G401.6 (cell line): ENCODE measurements at regions not wholly inside any gene's neighbourhood (a gene's known extent, or its start where the extent isn't known, plus 50 kb on each side); places are given as distances from the start of the nearest gene placed in this dataset.

Experiments used
- FAIRE-seq: peaks from 2 replicates; lab custom pipeline; 2012; peaks lifted over from hg19 to GRCh38; lab: Jason Lieb, UNC

DNA sequence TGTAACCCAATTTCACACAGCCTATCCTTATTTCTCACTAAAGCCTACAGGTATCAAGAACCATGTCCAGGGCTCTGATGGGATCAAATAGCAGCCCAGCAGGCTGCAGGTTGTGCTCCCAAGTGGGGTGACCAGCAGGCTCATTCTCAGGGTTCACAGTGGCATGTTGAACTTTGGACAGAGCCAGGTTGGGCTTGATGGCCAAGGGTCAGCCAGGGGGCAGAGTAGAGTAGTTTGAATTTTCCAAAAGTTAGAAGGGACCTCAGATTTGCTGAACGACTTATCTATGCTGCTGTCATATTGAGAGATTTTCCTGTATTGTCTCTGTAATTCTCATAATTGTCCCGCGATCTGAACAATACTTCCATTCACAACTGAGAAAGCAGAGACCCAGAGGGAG lies 310.8 kb upstream of the BOD1L1 start:
- FAIRE-seq, result no peak

DNA sequence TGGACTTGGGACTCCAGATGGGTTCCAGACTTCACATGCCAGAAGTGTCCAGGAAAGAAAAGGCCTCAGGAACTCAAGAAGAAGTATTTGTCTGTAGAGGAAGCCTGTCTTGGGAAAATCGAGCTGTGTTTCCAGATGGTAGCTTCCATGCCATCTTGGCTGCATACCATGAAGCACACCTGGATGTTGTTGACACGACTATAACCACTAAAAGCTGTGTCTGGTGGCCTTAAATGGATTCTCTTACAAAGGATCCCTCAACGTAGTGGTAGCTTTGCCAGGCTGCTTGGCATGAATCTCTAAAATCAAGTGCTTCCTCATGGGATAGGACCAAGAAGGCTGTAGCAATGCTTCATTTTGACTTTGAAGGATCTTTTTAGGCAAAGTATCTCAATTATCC lies 313.4 kb upstream of the BOD1L1 start:
- FAIRE-seq, result no peak

DNA sequence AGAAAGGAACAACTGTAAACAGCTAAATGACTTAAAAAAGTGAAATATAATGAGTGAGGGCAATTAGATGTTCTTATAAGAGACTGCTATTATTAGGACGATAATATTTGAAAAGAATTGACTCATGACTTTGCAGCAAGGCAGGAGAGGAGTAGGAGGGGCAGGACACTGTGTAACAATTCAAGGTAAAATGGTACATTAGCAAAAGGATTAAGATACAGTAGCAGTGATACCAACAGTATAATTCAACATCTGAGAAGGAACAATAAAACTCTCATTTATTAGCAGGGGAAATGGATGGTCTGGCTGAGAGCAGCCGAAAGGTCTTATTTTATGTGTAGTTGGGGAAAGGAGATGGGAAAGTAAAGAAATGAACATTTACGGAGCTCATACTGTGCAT lies 315.5 kb upstream of the BOD1L1 start:
- no peak for FAIRE-seq

DNA sequence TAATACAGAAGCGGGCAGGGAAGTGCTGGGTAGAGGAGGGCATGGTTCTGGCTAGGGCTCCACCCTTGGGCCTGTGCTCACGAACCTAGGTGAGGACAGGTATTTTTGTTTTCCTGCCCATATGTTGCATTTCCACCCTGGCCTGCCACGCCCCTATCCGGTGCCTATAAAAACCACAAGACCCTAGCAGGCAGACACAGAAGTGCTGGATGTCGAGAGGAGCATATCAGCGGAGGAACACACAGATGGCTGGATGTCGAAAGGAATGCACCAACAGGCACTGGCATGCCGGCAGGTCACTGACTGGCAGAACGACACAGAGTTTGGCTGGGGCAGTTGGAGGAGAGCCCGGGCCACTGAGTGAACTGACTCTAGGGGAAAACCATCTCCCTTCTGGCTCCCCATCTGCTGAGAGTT lies 316.6 kb upstream of the BOD1L1 start:
- no peak for FAIRE-seq

DNA sequence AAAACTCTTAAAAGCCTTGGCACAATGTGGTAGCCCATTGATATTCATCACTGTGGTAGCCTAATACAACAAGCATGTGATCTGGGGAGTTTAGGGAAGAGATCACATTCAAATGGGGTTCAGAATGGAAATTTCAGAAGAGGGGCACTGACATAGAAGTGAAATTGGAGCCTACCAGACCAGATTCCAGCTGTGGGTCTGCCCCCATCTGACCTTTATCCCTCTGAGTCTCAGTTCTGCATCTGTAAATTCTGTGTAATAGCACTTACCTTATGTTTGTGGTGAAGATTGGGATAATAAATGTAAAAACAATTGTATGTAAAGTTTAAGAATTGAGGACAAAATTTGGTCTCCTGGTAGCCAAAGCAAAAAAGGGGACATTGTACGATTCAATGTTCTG lies 320.4 kb upstream of the BOD1L1 start:
- no peak for FAIRE-seq

DNA sequence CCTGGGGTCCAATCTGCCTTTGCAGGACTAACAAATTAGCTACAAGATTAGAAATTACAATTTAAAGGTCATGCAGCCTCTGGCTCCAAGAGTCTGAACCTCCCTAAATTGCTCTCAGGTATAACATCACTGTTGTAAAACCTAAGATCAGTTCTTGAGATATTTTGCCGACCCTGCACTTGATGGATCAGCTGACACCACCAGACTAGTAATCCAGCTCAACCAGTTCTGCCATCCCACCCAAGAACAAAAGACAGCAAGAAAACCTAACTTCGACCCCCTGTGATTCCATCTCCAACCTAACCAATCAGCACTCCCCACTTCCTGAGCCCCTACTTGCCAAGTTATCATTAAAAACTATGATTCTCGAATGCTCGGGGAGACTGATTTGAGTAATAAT lies 323.0 kb upstream of the BOD1L1 start:
- FAIRE-seq, result no peak

DNA sequence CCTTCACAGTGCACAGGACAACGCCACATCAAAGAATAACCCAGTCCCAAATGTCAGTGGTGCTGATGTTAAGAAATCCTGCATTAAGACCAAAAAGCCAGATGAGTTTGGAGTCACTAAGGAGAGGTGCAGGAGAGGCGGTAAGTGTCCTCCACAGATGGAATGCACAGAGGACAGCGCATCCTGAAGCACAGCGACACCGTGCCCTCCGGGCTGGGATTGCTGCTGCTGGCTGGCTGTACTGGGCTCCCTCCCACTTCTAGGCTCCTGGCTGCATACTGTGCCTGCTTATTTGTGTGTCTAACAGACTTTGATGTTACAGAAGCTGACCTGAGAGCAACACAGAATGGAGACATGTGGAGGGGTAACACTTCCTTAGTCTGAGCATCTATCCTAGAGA lies 325.6 kb upstream of the BOD1L1 start:
- no peak for FAIRE-seq

DNA sequence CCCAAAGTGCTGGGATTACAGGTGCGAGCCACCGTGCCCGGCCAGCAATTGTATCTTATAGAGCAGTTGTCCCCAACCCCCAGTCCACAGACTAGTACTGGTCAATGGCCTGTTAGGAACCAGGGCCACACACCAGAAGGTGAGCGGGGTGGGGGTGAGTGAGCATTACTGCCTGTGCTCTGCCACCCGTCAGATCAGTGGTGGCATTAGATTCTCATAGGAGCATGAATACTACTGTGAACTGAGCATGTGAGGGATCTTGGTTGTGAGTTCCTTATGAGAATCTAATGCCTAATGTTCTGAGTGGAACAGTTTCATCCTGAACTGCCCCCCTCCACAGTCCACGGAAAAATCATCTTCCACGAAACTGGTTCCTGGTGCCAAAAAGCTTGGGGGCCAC lies 328.0 kb upstream of the BOD1L1 start:
- no peak for FAIRE-seq

DNA sequence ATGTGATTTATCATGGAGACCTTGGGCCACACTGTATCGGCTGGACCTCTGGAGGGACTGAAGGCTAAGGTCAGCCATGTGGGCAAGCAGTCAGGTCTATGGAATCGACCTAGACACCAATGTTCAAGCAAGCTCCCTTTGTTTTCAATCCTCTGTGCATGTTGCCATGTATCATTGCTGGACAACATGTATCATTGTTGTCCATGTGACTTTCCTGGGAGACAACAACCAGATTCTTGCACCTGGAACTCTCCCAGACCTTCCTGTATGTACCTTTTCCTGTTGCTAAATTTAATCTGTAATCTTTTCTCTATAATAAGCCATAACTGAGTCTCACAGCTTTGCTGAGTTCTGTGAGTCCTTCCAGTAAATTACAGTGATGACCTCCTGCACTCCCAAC lies 329.4 kb upstream of the BOD1L1 start:
- no peak for FAIRE-seq

DNA sequence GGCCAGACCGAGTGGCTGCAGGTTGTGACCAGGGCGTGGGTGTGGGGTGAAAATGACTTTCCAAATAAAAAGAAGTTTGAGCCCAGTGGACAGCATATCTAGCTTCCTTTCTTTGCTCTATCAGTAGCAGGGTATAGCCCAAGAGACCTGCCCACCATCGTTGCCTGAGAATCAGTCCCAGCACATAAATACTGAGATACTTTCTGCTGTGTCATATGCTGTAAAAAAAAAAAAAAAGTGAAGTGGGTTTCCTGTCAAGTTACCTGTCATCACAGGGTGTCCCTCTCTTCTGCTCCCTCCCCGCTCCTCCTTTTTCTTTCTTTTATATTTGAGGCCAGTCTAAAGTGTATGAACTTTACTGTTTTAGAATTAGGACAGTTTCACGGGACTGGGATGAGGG lies 330.3 kb upstream of the BOD1L1 start:
- FAIRE-seq, result no peak

DNA sequence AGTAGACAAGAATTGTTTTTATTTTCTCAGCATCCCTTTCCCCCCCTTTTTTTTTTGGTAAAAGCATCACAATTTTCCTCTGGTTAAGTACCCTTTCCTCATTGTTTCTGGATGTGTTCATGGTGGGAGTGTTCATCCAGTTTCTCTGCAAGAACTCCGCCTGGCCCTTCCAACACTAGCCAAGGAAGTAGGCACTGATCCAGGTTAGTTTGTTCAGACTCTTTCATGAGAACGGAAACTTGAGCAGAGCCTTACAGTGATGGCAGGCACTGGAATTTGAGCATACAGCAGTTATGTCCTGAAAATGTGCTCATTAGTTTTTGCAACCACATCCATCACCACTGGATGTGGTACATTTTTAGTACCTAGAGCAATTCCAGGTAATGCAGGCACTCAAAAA lies 336.1 kb upstream of the BOD1L1 start:
- no peak for FAIRE-seq

DNA sequence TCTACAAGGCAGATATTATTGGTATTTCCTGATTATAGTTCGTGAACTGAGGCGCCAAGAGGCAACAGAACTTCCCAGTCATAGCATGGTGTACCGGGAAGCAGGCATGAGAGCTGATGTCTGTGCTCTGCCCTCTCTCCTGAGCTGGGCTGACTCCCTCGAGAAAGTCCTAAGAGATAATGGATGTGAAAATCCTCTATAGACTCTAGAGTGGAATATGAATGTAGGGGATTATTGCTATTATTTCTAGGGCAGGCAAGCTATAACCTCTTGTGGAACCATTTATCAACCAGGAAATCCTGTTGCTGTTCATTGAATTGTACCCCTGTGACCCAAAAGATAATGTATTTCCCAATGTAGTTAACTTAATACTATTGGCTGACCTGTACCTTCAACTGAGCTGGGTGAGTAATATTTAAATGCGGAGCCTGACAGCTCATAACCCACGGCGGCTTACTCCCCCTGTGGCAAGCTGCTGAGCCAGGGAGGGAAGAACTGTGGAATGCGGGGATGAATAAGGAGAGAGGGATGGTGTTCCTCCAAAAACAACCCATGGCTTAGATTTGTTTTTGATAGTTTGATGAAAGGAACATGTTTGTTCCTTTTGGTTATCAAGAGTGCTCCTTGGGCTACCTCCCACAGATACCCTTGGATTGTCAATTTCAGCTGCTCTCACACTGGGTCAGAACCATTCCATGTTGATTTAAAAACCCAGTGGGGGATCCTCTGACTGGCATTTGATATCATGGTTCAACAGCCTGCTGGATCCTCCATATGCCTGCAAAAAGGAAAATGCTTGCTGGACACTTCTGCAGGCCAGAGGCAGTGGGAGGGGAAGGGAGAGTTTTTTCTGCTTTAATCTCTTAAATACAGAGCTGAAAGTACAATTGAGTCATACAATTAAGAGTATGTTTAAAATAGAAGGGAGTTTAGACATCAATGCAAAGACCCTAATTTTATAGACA lies 339.0 kb upstream of the BOD1L1 start:
- no peak for FAIRE-seq

DNA sequence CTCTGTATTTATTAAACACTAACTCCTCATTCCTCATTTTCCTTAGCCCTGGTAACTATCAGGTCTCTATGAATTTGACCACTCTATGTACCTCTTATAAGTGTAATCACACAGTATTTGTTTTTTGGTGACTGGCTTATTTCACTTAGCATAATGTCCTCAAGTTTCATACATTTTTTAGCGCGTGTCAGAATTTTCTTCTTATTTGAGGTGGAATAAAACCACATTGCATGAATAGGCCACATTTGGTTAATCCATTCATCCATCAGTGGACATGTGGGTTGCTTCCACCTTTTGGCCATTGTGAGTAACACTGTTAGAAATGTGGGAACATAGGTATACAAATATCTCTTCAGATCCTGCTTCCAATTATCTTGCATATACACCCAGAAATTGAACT lies 341.2 kb upstream of the BOD1L1 start:
- no peak for FAIRE-seq

DNA sequence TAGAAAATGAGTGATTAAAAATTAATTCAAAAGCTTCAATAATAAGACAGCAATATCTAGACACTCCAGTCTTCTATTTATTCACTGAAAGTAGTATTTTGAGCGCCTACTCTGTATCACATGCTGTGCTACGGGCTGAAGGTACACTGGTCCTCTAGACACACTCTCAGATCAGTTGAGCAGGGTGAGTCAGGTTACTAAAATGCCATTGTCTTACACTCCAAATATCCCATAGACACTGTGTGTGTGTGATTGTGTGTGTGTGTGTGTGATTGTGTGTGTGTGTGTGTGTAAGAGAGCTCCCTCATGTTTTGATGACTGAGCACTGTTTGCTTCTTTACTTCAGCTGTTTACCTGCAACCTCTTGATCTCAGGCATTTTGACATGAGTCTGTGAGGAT lies 342.8 kb upstream of the BOD1L1 start:
- FAIRE-seq, result no peak

DNA sequence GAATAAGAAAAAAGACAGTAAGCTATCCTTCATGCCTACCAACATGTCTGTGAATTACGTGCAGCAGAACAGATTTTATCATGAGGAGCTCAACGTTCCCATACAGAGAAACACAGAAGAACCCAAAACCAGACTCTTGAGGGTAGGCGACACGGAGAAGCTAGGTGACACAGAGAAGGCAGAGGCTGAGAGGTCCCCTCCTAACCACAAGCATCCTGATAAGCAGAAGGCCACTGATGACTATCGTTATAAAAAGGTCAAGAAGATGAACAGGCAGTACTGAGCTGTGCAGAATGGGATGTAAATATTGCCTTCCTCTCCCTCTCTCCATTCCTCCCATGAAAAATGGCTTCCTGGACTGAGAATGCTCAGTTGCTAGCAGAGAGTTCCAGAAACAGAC lies 350.2 kb upstream of the BOD1L1 start:
- no peak for FAIRE-seq

DNA sequence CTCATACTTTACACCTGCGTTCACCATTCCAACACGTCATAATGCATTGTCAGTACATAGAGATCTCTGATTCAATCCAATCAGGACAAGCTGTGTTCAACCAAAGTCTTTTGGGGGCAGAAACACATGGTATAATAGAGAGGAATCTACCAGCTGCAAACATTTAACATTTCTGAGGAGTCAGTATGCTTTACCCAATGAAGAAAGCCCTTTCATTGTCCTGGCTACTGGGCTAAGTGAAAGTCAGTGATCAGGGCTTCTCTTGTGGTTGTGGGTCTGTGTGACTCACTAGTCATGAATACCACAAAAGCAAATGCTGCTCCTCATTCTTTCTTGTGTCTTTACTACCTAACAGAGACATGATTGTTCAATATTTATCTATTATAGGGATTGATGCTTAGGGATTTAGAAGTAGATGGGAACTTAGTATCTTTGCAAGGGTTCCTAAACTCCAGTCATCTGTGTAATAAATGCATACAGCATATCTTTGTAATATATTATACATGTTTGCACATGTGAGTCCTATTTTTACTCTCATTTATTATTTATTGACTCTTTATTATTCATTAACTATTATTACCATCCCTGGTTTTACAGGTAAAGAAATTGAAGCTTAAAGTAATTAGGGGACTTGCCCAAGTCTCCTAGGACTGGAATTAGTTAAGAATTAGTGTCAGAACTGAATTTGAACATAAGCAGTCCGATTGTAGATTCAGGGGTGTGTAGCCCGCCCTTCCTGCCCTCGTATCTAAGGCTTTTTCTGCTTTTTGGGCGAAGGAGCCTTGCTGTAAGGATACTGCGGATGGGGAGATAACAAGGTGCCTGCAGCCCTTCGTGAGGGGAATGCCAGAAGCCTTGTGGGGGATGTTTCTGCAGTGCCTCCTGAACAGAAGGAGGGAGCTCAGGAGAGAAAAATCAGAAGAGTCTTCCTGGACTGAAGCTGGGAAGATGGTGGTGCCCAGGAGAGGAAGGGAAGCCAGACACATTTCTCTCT lies 353.1 kb upstream of the BOD1L1 start:
- no peak for FAIRE-seq

DNA sequence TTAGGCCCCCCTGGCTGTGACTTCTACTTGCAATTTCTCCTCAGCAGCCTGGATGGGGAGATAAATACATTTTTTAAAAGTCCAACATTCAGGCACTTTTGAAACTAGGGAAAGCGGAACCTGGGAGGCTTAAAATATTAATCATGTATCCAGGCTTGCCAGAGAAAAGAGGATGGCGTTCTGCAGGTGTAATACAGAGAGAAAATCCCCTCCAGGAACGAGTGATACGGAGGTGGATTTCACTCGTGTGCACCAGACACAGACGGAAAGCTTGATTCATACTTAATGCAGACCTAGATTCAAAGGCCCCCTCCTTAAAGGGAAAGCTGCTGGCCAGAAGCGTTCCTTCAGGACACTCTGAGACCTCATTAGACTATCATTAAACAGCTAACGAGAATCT lies 354.0 kb upstream of the BOD1L1 start:
- no peak for FAIRE-seq

DNA sequence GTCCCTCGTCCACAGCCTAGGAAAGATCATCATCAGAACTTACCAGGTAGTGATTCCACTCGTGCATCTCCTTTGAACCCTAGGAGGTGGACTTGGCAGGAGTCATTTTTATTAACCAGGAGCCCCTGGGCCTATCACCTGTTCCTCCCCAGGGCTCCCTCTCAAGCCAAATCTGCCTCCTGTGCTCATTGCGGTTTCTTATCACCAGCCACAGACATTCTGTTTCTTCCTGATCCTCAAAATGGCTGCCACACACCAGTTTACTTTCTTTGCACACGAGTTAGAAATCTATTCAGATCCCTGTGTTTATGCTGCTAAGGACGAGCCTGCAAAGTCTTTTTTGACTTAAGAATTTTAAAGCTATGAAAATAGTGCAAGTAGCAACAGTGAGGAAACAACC lies 354.5 kb upstream of the BOD1L1 start:
- no peak for FAIRE-seq

DNA sequence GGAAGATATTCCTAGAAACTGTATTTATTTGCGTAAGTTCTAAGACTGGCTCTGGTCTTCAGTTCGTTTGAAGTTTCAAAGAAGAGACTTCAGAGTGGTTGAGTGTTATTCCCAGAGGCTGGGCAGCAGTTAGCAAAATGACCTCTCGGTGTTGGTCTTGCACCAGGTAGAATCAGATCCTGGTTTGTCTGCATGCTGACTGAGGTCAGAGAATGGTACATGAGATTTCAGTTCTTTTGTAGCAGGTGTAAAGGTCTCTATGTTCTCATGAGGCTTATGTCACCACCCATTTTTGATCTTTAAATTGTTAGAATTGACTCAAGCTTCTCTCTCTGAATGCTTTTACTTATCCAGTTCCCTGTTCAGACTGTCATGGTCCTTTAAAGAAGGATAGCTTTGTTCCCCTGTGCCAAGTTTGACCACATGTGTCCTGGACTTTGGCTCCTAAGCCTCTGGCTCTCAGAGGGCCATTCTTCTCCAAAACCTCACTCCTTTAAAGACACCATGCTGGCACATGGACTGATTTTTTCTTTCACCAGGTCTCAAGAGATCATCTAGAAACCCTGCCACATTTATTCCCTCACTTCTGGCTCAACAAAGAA lies 355.8 kb upstream of the BOD1L1 start:
- FAIRE-seq, result no peak

DNA sequence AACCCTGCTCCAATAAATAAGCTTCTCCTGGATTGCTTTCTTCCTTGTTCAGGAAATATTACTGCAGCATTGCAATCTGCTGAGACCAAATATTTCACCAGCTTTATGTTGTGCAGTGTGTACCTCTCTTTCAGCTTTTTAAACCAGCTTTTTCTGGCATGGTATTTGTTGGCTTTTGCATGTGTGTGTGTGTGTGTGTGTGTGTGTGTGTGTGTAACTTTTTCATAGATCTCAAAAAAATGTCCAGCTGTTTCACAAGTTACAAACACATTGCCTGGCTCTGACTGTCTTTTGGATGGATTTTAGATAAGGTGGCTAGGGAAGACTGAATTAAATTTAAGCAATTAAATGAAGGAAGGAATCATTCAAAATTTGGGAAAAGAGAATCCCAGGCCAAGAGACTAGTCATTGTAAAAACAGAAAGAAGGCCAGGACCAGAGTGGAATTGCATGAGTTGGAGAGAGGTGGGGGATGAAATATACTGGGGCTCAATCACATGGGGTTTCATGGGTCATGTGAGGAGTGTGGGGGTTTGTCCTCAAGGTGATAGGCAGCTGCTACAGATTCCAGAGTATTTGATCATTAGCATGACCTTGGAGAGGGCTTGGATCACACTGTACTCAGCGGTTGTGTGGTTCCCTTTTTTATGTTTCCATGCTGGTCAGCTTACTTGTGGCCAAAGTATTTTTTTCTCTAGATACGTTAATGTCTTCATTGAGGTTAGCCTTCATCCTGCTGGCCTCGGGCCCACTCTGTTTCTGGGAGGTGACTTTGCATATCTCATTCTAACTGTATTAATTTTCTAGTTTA lies 357.7 kb upstream of the BOD1L1 start:
- no peak for FAIRE-seq

DNA sequence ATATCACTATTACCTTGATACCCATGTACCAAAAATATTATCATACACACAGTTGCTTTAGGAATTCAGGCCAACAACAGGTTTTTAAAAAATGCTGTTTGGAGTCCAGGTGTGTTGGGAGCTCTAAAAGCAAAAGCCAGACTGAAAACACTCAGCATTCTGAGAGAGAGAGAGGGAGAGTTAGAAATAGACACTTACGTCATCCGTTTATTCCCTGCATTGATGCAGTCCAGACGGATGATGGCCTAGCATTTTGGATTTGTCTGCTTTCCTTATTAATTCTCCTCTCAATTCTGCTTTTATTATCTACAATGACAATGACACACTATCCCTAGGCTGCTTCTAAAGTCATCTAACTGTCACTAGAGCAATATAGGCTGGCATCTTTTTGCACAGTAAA lies 358.3 kb upstream of the BOD1L1 start:
- no peak for FAIRE-seq

DNA sequence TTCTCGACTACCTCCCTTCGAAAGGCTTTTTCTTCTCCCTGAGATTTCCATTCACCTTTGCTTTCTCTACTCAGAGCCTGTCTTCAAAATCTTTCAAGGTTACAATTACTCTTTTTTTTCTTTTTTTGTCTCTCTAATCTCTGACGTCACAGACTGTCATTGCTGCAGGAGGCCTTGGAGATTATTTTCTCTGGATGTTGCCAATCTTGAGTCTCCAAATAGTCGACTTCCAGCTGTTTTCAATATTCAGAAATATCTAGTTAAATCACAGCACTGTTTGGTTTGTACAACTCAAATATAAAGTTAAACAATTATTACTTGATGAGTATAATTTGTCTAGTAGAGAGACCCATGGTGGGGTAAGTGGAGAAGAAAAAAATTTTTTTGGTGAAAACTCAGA lies 359.0 kb upstream of the BOD1L1 start:
- no peak for FAIRE-seq
